HepG2 (cell line): ENCODE measurements at regions not wholly inside any gene's neighbourhood (a gene's known extent, or its start where the extent isn't known, plus 50 kb on each side); places are given as distances from the start of the nearest gene placed in this dataset.

ENCODE experiments used
- ARHGAP35 ChIP-seq: sonication (generic); formaldehyde crosslinking; IDR thresholded peaks from 2 replicates; pipeline ENCODE4 v1.9.0; 2022; ENCODE audit warnings: mild to moderate bottlenecking, inconsistent platforms, moderate library complexity, missing genetic modification reagents, borderline replicate concordance
- CBFB ChIP-seq: sonication (generic); formaldehyde crosslinking; IDR thresholded peaks from 2 replicates; pipeline ENCODE4 v1.4.0; 2020; ENCODE audit warnings: missing genetic modification reagents
- CREM ChIP-seq, 2 experiments: sonication (generic) in 1 of 2; formaldehyde crosslinking in 1 of 2; IDR thresholded peaks; 2 replicates each; pipeline versions ENCODE4 v1.4.0 to v1.6.1; 2016 to 2020; ENCODE audit warnings: antibody characterized with exemption in 1 of 2, mild to moderate bottlenecking in 1 of 2, missing genetic modification reagents in 1 of 2
- HDAC6 ChIP-seq: fragments of 200-600 bp; sonication (generic); IDR thresholded peaks from 2 replicates; pipeline ENCODE4 v1.7.0; 2017; ENCODE audit warnings: mild to moderate bottlenecking, antibody characterized with exemption, low read length, low read depth
- NR2F2 ChIP-seq: IDR thresholded peaks from 2 replicates; pipeline ENCODE4 v1.6.1; 2012; ENCODE audit warnings: low read depth, inconsistent platforms, borderline replicate concordance
- POLR2A ChIP-seq, 2 experiments: IDR thresholded peaks; 2 replicates each; pipeline ENCODE4 v1.6.1; 2011; ENCODE audit warnings: low read depth in 2 of 2, low read length in 2 of 2, mild to moderate bottlenecking in 1 of 2, moderate library complexity in 1 of 2; ENCODE audit not compliant: insufficient read depth in 1 of 2
- ZBTB8A ChIP-seq: sonication (generic); formaldehyde crosslinking; IDR thresholded peaks from 2 replicates; pipeline ENCODE4 v1.4.0; 2020; ENCODE audit warnings: mild to moderate bottlenecking, low read depth, missing genetic modification reagents, borderline replicate concordance
- ZNF746 ChIP-seq: sonication (generic); formaldehyde crosslinking; IDR thresholded peaks from 2 replicates; pipeline ENCODE4 v1.8.0; 2022; ENCODE audit warnings: mild to moderate bottlenecking, missing genetic modification reagents
- ZSCAN12 ChIP-seq: sonication (generic); formaldehyde crosslinking; IDR thresholded peaks from 2 replicates; pipeline ENCODE4 v1.9.0; 2021; ENCODE audit warnings: mild to moderate bottlenecking, missing genetic modification reagents
- TF ChIP-seq, protein P1 (sequence below): sonication (generic); formaldehyde crosslinking; IDR thresholded peaks from 2 replicates; pipeline ENCODE4 v1.9.0; 2021; ENCODE audit warnings: missing genetic modification reagents, borderline replicate concordance
- TF ChIP-seq, protein P2 (sequence below): IDR thresholded peaks from 2 replicates; pipeline ENCODE4 v1.6.1; 2012; ENCODE audit warnings: inconsistent platforms
- TF ChIP-seq, protein P3 (sequence below): sonication (generic); formaldehyde crosslinking; IDR thresholded peaks from 2 replicates; pipeline ENCODE4 v1.4.0; 2020; ENCODE audit warnings: mild to moderate bottlenecking, missing genetic modification reagents
- TF ChIP-seq, protein P4 (sequence below): fragments of 450-650 bp; IDR thresholded peaks from 2 replicates; pipeline ENCODE4 v1.6.1; 2017

DNA sequence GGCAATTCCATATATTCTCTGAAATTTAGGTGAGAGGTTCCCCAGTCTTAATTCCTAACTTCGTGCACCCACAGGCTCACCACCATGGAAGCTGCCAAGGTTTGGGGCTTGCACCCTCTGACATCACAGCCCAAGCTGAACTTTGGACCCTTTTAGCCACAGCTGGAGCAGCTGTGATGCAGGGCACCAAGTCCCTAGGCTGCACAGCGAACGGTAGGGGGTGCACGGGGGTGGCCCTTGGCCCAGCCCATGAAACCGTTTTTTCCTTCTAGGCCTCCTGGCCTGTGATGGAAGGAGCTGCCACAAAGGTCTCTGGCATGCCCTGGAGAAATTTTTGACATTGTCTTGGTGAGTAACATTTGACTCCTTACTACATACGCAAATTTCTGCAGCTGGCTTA is 251.9 kb upstream of the GRM3 start:
- TF ChIP-seq POLR2A (IDR thresholded peaks at IDR 0.05; ENCODE audit: insufficient read depth in 1 of 2, low read depth in 2 of 2, low read length in 2 of 2) (no peak), ARHGAP35 (CRISPR knock-in tag) (no peak), ZNF746 (CRISPR knock-in tag) (no peak), ZSCAN12 (CRISPR knock-in tag) (no peak), CREM (IDR thresholded peaks at IDR 0.05) (no peak), CREM (CRISPR knock-in tag; IDR thresholded peaks at IDR 0.05) (no peak), ZBTB8A (CRISPR knock-in tag) (no peak), HDAC6 (no peak), CBFB (CRISPR knock-in tag) (no peak), NR2F2 (no peak)
- TF ChIP-seq, protein P1, sequence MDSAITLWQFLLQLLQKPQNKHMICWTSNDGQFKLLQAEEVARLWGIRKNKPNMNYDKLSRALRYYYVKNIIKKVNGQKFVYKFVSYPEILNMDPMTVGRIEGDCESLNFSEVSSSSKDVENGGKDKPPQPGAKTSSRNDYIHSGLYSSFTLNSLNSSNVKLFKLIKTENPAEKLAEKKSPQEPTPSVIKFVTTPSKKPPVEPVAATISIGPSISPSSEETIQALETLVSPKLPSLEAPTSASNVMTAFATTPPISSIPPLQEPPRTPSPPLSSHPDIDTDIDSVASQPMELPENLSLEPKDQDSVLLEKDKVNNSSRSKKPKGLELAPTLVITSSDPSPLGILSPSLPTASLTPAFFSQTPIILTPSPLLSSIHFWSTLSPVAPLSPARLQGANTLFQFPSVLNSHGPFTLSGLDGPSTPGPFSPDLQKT, result no peak
- TF ChIP-seq, protein P2, sequence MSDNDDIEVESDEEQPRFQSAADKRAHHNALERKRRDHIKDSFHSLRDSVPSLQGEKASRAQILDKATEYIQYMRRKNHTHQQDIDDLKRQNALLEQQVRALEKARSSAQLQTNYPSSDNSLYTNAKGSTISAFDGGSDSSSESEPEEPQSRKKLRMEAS, result no peak
- TF ChIP-seq, protein P3, sequence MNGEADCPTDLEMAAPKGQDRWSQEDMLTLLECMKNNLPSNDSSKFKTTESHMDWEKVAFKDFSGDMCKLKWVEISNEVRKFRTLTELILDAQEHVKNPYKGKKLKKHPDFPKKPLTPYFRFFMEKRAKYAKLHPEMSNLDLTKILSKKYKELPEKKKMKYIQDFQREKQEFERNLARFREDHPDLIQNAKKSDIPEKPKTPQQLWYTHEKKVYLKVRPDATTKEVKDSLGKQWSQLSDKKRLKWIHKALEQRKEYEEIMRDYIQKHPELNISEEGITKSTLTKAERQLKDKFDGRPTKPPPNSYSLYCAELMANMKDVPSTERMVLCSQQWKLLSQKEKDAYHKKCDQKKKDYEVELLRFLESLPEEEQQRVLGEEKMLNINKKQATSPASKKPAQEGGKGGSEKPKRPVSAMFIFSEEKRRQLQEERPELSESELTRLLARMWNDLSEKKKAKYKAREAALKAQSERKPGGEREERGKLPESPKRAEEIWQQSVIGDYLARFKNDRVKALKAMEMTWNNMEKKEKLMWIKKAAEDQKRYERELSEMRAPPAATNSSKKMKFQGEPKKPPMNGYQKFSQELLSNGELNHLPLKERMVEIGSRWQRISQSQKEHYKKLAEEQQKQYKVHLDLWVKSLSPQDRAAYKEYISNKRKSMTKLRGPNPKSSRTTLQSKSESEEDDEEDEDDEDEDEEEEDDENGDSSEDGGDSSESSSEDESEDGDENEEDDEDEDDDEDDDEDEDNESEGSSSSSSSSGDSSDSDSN, result no peak
- TF ChIP-seq, protein P4, sequence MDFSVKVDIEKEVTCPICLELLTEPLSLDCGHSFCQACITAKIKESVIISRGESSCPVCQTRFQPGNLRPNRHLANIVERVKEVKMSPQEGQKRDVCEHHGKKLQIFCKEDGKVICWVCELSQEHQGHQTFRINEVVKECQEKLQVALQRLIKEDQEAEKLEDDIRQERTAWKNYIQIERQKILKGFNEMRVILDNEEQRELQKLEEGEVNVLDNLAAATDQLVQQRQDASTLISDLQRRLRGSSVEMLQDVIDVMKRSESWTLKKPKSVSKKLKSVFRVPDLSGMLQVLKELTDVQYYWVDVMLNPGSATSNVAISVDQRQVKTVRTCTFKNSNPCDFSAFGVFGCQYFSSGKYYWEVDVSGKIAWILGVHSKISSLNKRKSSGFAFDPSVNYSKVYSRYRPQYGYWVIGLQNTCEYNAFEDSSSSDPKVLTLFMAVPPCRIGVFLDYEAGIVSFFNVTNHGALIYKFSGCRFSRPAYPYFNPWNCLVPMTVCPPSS, result no peak
